H1 (cell line): ENCODE measurements at regions not wholly inside any gene's neighbourhood (a gene's known extent, or its start where the extent isn't known, plus 50 kb on each side); places are given as distances from the start of the nearest gene placed in this dataset.

Experiments
- CTCF ChIA-PET: fragments of 300-600 bp; sonication (Branson Sonifier 250); formaldehyde crosslinking; loops from one replicate; lab custom pipeline; 2021; ENCODE audit not compliant: partially characterized antibody; lab: Charles Lee
- POLR2A ChIA-PET: fragments of 300-600 bp; sonication (Branson Sonifier 250); formaldehyde crosslinking; loops from one replicate; lab custom pipeline; 2021; ENCODE audit warnings: inconsistent platforms; ENCODE audit not compliant: partially characterized antibody; lab: Charles Lee
- DNase-seq, 2 experiments: peaks; one replicate each; pipeline versions ENCODE4 v3.0.0 to v3.0.0-alpha.2; 2010 to 2022; ENCODE audit warnings: low spot score in 2 of 2, low read depth in 1 of 2, mixed read lengths in 1 of 2
- FAIRE-seq: peaks from 2 replicates; lab custom pipeline; 2011; peaks lifted over from hg19 to GRCh38; lab: Jason Lieb, UNC
- H2AFZ ChIP-seq: 2 replicates; pipeline ENCODE4 v1.8.1; 2012; ENCODE audit warnings: low read length, inconsistent platforms
- H2AK5ac ChIP-seq: 2 replicates; pipeline ENCODE4 v1.6.1; 2013; ENCODE audit warnings: low read depth, low read length
- H2BK120ac ChIP-seq: replicated peaks from 2 replicates; pipeline ENCODE3; 2013; ENCODE audit warnings: low read depth, low read length, inconsistent platforms
- H2BK12ac ChIP-seq: 2 replicates; pipeline ENCODE4 v1.6.1; 2013; ENCODE audit warnings: low read depth, low read length
- H2BK15ac ChIP-seq: 2 replicates; pipeline ENCODE4 v1.6.1; 2013; ENCODE audit warnings: low read length
- H2BK20ac ChIP-seq: 2 replicates; pipeline ENCODE4 v1.6.1; 2013; ENCODE audit warnings: low read length
- H2BK5ac ChIP-seq: 2 replicates; pipeline ENCODE4 v1.6.1; 2013; ENCODE audit warnings: low read depth, low read length
- H3K14ac ChIP-seq: 2 replicates; pipeline ENCODE4 v1.6.1; 2013; ENCODE audit warnings: inconsistent platforms; ENCODE audit not compliant: insufficient read length
- H3K18ac ChIP-seq: 2 replicates; pipeline ENCODE4 v1.6.1; 2013; ENCODE audit warnings: low read length; ENCODE audit errors: extremely low read depth
- H3K23ac ChIP-seq: 2 replicates; pipeline ENCODE4 v1.6.1; 2013; ENCODE audit warnings: inconsistent platforms; ENCODE audit not compliant: insufficient read length
- H3K23me2 ChIP-seq: 2 replicates; pipeline ENCODE4 v1.6.1; 2013; ENCODE audit warnings: low read depth, low read length
- H3K27ac ChIP-seq: 2 replicates; pipeline ENCODE4 v1.6.1; 2011; ENCODE audit warnings: low read depth, low read length, inconsistent platforms
- H3K27me3 ChIP-seq, 4 experiments: replicated peaks in 1 of 4; 1 replicate in 1 of 4; 2 replicates in 3 of 4; pipeline versions ENCODE4 v1.6.1 to v1.8.1; 2011 to 2013; ENCODE audit warnings: low read length in 3 of 4, mild to moderate bottlenecking in 3 of 4, inconsistent platforms in 2 of 4, mixed read lengths in 2 of 4, moderate library complexity in 1 of 4; ENCODE audit not compliant: control insufficient read depth in 3 of 4, insufficient read depth in 3 of 4; ENCODE audit errors: extremely low read depth in 1 of 4
- H3K36me3 ChIP-seq, 4 experiments: 2 replicates each; pipeline versions ENCODE4 v1.6.1 to v1.8.1; 2011 to 2013; ENCODE audit warnings: mild to moderate bottlenecking in 4 of 4, low read length in 3 of 4, moderate library complexity in 2 of 4, control low read depth in 1 of 4, inconsistent platforms in 1 of 4; ENCODE audit not compliant: insufficient read depth in 4 of 4, control insufficient read depth in 2 of 4
- H3K4ac ChIP-seq: replicated peaks from 2 replicates; pipeline ENCODE3; 2013; ENCODE audit warnings: low read length, low read depth, mixed read lengths, inconsistent platforms; ENCODE audit not compliant: insufficient read length
- H3K4me1 ChIP-seq, 4 experiments: replicated peaks in 1 of 4; 1 replicate in 1 of 4; 2 replicates in 3 of 4; pipeline versions ENCODE4 v1.6.1 to v1.8.1; 2011 to 2013; ENCODE audit warnings: low read length in 3 of 4, inconsistent platforms in 2 of 4, mixed read lengths in 1 of 4; ENCODE audit not compliant: insufficient read depth in 4 of 4, control insufficient read depth in 3 of 4
- H3K4me2 ChIP-seq, 2 experiments: 2 replicates each; pipeline versions ENCODE4 v1.6.1 to v1.8.1; 2011 to 2013; ENCODE audit warnings: low read depth in 2 of 2, low read length in 2 of 2, control low read depth in 1 of 2, inconsistent platforms in 1 of 2, mild to moderate bottlenecking in 1 of 2; ENCODE audit not compliant: insufficient read depth in 1 of 2
- H3K4me3 ChIP-seq, 4 experiments: fragments of 200-600, 300-600 bp in 1 of 4; sonication (generic), shearing (Covaris generic), sonication (Bioruptor Twin) in 1 of 4; 2 replicates each; pipeline versions ENCODE4 v1.5.1 to v1.8.1; 2011 to 2016; ENCODE audit warnings: low read length in 4 of 4, low read depth in 3 of 4, control low read depth in 2 of 4, inconsistent platforms in 2 of 4, mild to moderate bottlenecking in 2 of 4, mixed read lengths in 1 of 4, moderate library complexity in 1 of 4; ENCODE audit not compliant: insufficient read depth in 2 of 4; ENCODE audit errors: extremely low read depth in 1 of 4
- H3K56ac ChIP-seq: replicated peaks from 2 replicates; pipeline ENCODE3; 2013; ENCODE audit warnings: low read depth, mild to moderate bottlenecking, mixed read lengths, low read length, inconsistent platforms; ENCODE audit not compliant: insufficient read length
- H3K79me1 ChIP-seq: 2 replicates; pipeline ENCODE4 v1.6.1; 2013; ENCODE audit warnings: low read depth, low read length, control low read depth
- H3K79me2 ChIP-seq, 2 experiments: 2 replicates each; pipeline versions ENCODE4 v1.6.1 to v1.8.1; 2012 to 2013; ENCODE audit warnings: low read length in 2 of 2, mild to moderate bottlenecking in 2 of 2, inconsistent platforms in 1 of 2; ENCODE audit not compliant: insufficient read depth in 2 of 2, control insufficient read depth in 1 of 2
- H3K9ac ChIP-seq, 4 experiments: replicated peaks in 1 of 4; 1 replicate in 1 of 4; 2 replicates in 3 of 4; pipeline versions ENCODE4 v1.6.1 to v1.8.1; 2011 to 2013; ENCODE audit warnings: low read depth in 3 of 4, low read length in 3 of 4, control low read depth in 2 of 4, mild to moderate bottlenecking in 2 of 4, moderate library complexity in 2 of 4, inconsistent platforms in 1 of 4; ENCODE audit errors: extremely low read depth in 1 of 4
- H3K9me3 ChIP-seq, 2 experiments: 2 replicates each; pipeline versions ENCODE4 v1.6.1 to v1.8.1; 2012 to 2013; ENCODE audit warnings: mild to moderate bottlenecking in 2 of 2, moderate library complexity in 2 of 2, control low read depth in 1 of 2, inconsistent platforms in 1 of 2, low read depth in 1 of 2, low read length in 1 of 2, mixed read lengths in 1 of 2; ENCODE audit not compliant: insufficient read depth in 2 of 2
- H4K20me1 ChIP-seq, 2 experiments: replicated peaks in 1 of 2; 2 replicates each; pipeline versions ENCODE3 to v1.8.1; 2011 to 2013; ENCODE audit warnings: inconsistent platforms in 2 of 2, low read length in 2 of 2, mild to moderate bottlenecking in 1 of 2; ENCODE audit not compliant: insufficient read depth in 2 of 2, control insufficient read depth in 1 of 2
- H4K5ac ChIP-seq: 2 replicates; pipeline ENCODE4 v1.6.1; 2013; ENCODE audit warnings: low read length, low read depth, mixed read lengths, inconsistent platforms; ENCODE audit not compliant: insufficient read length
- H4K8ac ChIP-seq: 2 replicates; pipeline ENCODE4 v1.8.0; 2013; ENCODE audit warnings: mild to moderate bottlenecking, moderate library complexity, low read length, inconsistent platforms; ENCODE audit not compliant: insufficient read depth; ENCODE audit errors: extremely low read depth
- H4K91ac ChIP-seq: replicated peaks from 2 replicates; pipeline ENCODE3; 2013; ENCODE audit warnings: low read length, mixed read lengths, inconsistent platforms; ENCODE audit not compliant: insufficient read length
- BACH1 ChIP-seq: IDR thresholded peaks from 2 replicates; pipeline ENCODE4 v1.6.1; 2012; ENCODE audit warnings: low read length, improper control_type of control experiment
- CEBPB ChIP-seq: IDR thresholded peaks from 2 replicates; pipeline ENCODE4 v1.6.1; 2012; ENCODE audit warnings: low read depth, low read length
- CREB1 ChIP-seq: IDR thresholded peaks from 2 replicates; pipeline ENCODE4 v1.6.1; 2012; ENCODE audit warnings: inconsistent platforms
- JUN ChIP-seq: IDR thresholded peaks from 2 replicates; pipeline ENCODE4 v1.6.1; 2011; ENCODE audit warnings: low read depth, mild to moderate bottlenecking, improper control_type of control experiment, low read length
- MAX ChIP-seq: IDR thresholded peaks from 2 replicates; pipeline ENCODE4 v1.6.1; 2012; ENCODE audit warnings: inconsistent platforms
- RBBP5 ChIP-seq: IDR thresholded peaks from 2 replicates; pipeline ENCODE4 v1.7.1; 2012; ENCODE audit warnings: low read depth, mild to moderate bottlenecking, inconsistent platforms, low read length, moderate library complexity, borderline replicate concordance
- SP2 ChIP-seq: IDR thresholded peaks from 2 replicates; pipeline ENCODE4 v1.6.1; 2012; ENCODE audit warnings: mild to moderate bottlenecking, low read length, inconsistent platforms
- TBP ChIP-seq: IDR thresholded peaks from 2 replicates; pipeline ENCODE4 v1.6.1; 2011; ENCODE audit warnings: low read depth, low read length, improper control_type of control experiment
- ZNF274 ChIP-seq: IDR thresholded peaks from 2 replicates; pipeline ENCODE4 v1.7.0; 2012; ENCODE audit warnings: low read length, borderline replicate concordance; ENCODE audit errors: extremely low read depth
- WGBS, 2 experiments: shearing (Covaris generic) in 1 of 2; methylation state at CpG; one replicate each; pipeline versions ENCODE4 v1.1.6 to v1.1.7; 2013 to 2015; ENCODE audit warnings: low lambda C conversion rate in 2 of 2, mixed read lengths in 2 of 2, inconsistent platforms in 1 of 2, low coverage in 1 of 2, missing lambda C conversion rate in 1 of 2; ENCODE audit not compliant: insufficient replicate concordance in 2 of 2, insufficient coverage in 1 of 2, insufficient read length in 1 of 2; ENCODE audit errors: extremely low coverage in 1 of 2, missing lambda C conversion rate in 1 of 2; 5-methylcytosine and 5-hydroxymethylcytosine counted together

- no peak overlapping the region for H3K27ac ChIP-seq
- no peak overlapping the region for H2BK120ac ChIP-seq
- WGBS, 2 experiments = 94% methylated on average over 3 of the region's 3 CpGs; no CpG with 5 or more reads in 1 of the 2 experiments
- no peak overlapping the region for H3K23ac ChIP-seq
- no peak overlapping the region for H3K9ac ChIP-seq
- H3K4ac ChIP-seq = no peak overlapping the region
- peak overlapping the region; percentile 8; the same call in 1 of the 2 replicates for H2AFZ ChIP-seq
- no peaks in the 10 kb centered on the region for H3K27me3 ChIP-seq
- no peaks in the 10 kb centered on the region for H4K20me1 ChIP-seq
- no peaks in the 10 kb centered on the region for H3K79me2 ChIP-seq
- H3K79me1 ChIP-seq = no peaks in the 10 kb centered on the region
- no peak overlapping the region for H2BK12ac ChIP-seq
- H4K5ac ChIP-seq = no peak overlapping the region
- no peaks in the 10 kb centered on the region for H3K23me2 ChIP-seq
- no peak overlapping the region for H4K91ac ChIP-seq
- H2BK20ac ChIP-seq = no peak overlapping the region
- ChIA-PET POLR2A (no interaction called here), CTCF (no interaction called here)
- no peak for DNase-seq
- H2AK5ac ChIP-seq = no peak overlapping the region
- H3K4me1 ChIP-seq = no peaks in the 10 kb centered on the region
- H2BK5ac ChIP-seq = no peak overlapping the region
- no peaks in the 10 kb centered on the region for H3K9me3 ChIP-seq
- no peak overlapping the region for H2BK15ac ChIP-seq
- H4K8ac ChIP-seq = no peak overlapping the region
- H3K4me2 ChIP-seq = no peak overlapping the region
- H3K14ac ChIP-seq = no peak overlapping the region
- no peak for FAIRE-seq
- no peak overlapping the region for H3K56ac ChIP-seq
- H3K4me3 ChIP-seq = no peak overlapping the region
- no peaks in the 10 kb centered on the region for H3K36me3 ChIP-seq
- no peak overlapping the region for H3K18ac ChIP-seq
- TF ChIP-seq JUN (no peak), SP2 (no peak), CEBPB (no peak), ZNF274 (no peak), CREB1 (no peak), BACH1 (no peak), RBBP5 (no peak), MAX (no peak), TBP (no peak)
Observed at GRCh38 chr1:194709439-194709838, 1523.0 kb upstream of the B3GALT2 start.
